ENCODE measurements at regions not wholly inside any gene's neighbourhood (a gene's known extent, or its start where the extent isn't known, plus 50 kb on each side); places are given as distances from the start of the nearest gene placed in this dataset.
"Not testable (repeated sequence)": the region's sequence is repeated elsewhere in the genome, so short reads cannot be mapped to it uniquely, and the experiment has no call there.

DNA sequence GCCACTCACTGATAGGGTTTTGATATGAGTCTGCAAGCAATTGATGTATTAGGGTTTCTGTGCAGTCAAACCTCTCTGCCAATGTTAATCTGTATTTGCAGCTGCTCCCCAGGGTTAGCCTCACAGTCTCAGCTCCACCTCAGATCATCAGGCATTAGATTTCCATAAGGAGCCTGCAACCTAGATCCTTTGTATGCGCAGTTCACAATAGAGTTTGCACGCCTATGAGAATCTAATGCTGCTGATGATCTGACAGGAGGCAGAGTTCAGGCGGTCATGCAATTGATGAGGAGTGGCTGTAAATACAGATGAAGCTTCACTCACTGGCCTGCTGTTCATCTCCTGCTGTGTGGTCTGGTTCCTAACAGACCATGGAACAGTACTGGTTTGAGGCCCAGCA is 280.6 kb downstream of the PAPSS1 start:
- Histone ChIP-seq H2AFZ (replicated peaks; ENCODE audit: low read length, poor library complexity) (no peak overlapping the region), H2AK5ac (ENCODE audit: low read depth, low read length) (no peak overlapping the region), H4K20me1 (ENCODE audit: insufficient read depth, low read length) (no peaks in the 10 kb centered on the region), H4K91ac (ENCODE audit: insufficient read depth, low read depth, low read length) (no peak overlapping the region), H3K4me2 (ENCODE audit: low read depth, low read length) (no peak overlapping the region), H3K79me1 (ENCODE audit: low read depth in 1 of 2, low read length in 2 of 2) (no peaks in the 10 kb centered on the region), H2BK15ac (ENCODE audit: low read depth, low read length) (no peak overlapping the region), H3K56ac (ENCODE audit: extremely low read depth, insufficient read depth, low read length) (no peak overlapping the region), H3K18ac (ENCODE audit: low read depth, low read length) (no peak overlapping the region), H2BK5ac (ENCODE audit: low read depth, low read length, poor library complexity, severe bottlenecking) (no peak overlapping the region), H3K14ac (replicated peaks; ENCODE audit: low read depth, low read length) (no peak overlapping the region), H3K9me1 (ENCODE audit: insufficient read depth, low read length) (no peaks in the 10 kb centered on the region), H3K9ac (ENCODE audit: low read depth, low read length) (no peak overlapping the region), H3K27ac (ENCODE audit: insufficient read depth, low read length) (no peak overlapping the region), H3K4me3 (ENCODE audit: insufficient read depth, low read depth, low read length) (no peak overlapping the region), H3K27me3 (ENCODE audit: control insufficient read depth, insufficient read depth, low read length) (no peaks in the 10 kb centered on the region), H3K4me1 (ENCODE audit: control insufficient read depth, insufficient read depth, low read length) (no peaks in the 10 kb centered on the region), H3K23ac (ENCODE audit: low read depth, low read length) (no peak overlapping the region), H3K4ac (ENCODE audit: low read depth, low read length) (no peak overlapping the region), H2AK9ac (replicated peaks; ENCODE audit: low read depth, low read length, poor library complexity) (no peak overlapping the region), H3K9me3 (ENCODE audit: control insufficient read depth, insufficient read depth, low read length) (no peaks in the 10 kb centered on the region), H4K8ac (ENCODE audit: low read depth in 2 of 2, low read length in 2 of 2) (no peak overlapping the region), H3K36me3 (ENCODE audit: control insufficient read depth, insufficient read depth, low read length) (no peaks in the 10 kb centered on the region), H4K5ac (ENCODE audit: low read depth, low read length) (no peak overlapping the region), H2BK20ac (ENCODE audit: low read depth, low read length) (no peak overlapping the region), H2BK120ac (ENCODE audit: low read depth, low read length) (no peak overlapping the region)
- in situ Hi-C loops (cut with MboI; ENCODE audit: low sequenced_read_pairs) (no loop called here), dilution Hi-C loops (cut with HindIII; ENCODE audit: low sequenced_read_pairs, unreplicated experiment) (no loop called here), intact Hi-C loops (cut with micrococcal nuclease) (no loop called here)
- TF ChIP-seq SMC3 (IDR thresholded peaks at IDR 0.05; ENCODE audit: low read depth, low read length) (no peak), NFE2L2 (IDR thresholded peaks at IDR 0.05; ENCODE audit: low read depth, low read length) (no peak), MAFK (IDR thresholded peaks at IDR 0.05; ENCODE audit: low read depth, low read length) (no peak), CHD1 (IDR thresholded peaks at IDR 0.05; ENCODE audit: low read depth, low read length) (no peak), RCOR1 (IDR thresholded peaks at IDR 0.05; ENCODE audit: insufficient replicate concordance, low read length) (no peak), BHLHE40 (IDR thresholded peaks at IDR 0.05; ENCODE audit: low read depth, low read length) (no peak), ELK1 (IDR thresholded peaks at IDR 0.05; ENCODE audit: borderline replicate concordance, low read depth, low read length) (no peak)
- ChIA-PET CTCF (no interaction called here), POLR2A (ENCODE audit: unreplicated experiment) (no interaction called here)
- ATAC-seq (ENCODE audit: low read depth) (no peak), DNase-seq (no peak)
- BruUV-seq (replicated peaks), result no TSS peak
- WGBS, 2 experiments (ENCODE audit: extremely low coverage in 2 of 2, insufficient read length in 1 of 2), result 0% methylated on average over 1 of the region's 3 CpGs; no CpG with 5 or more reads in 1 of the 2 experiments

DNA sequence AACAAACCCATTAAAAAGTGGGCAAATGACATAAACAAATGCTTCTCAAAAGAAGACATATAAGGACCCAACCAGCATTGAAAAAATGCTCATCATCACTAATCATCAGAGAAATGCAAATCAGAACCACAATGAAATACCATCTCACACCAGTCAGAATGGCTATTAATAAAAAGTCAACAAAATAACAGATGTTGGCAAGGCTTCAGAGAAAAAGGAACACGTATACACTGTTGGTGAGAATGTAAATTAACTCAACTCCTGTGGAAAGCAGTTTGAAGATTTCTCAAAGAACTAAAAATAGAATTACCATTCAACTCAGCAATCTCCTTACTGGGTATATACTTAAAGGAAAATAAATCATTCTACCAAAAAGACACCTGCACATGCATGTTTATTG is 283.6 kb downstream of the PAPSS1 start:
- in situ Hi-C loops (cut with MboI; ENCODE audit: low sequenced_read_pairs); H2AK9ac ChIP-seq (replicated peaks; ENCODE audit: low read depth, low read length, poor library complexity); H3K18ac ChIP-seq (ENCODE audit: low read depth, low read length); H3K23ac ChIP-seq (ENCODE audit: low read depth, low read length); H2BK15ac ChIP-seq (ENCODE audit: low read depth, low read length); H4K5ac ChIP-seq (ENCODE audit: low read depth, low read length); H3K56ac ChIP-seq (ENCODE audit: extremely low read depth, insufficient read depth, low read length); H4K8ac ChIP-seq (ENCODE audit: low read depth in 2 of 2, low read length in 2 of 2); BruUV-seq (replicated peaks); H4K20me1 ChIP-seq (ENCODE audit: insufficient read depth, low read length); H2BK120ac ChIP-seq (ENCODE audit: low read depth, low read length); dilution Hi-C loops (cut with HindIII; ENCODE audit: low sequenced_read_pairs, unreplicated experiment); H3K27me3 ChIP-seq (ENCODE audit: control insufficient read depth, insufficient read depth, low read length); H2BK20ac ChIP-seq (ENCODE audit: low read depth, low read length); H3K4me3 ChIP-seq (ENCODE audit: insufficient read depth, low read depth, low read length); ATAC-seq (ENCODE audit: low read depth); H3K4me1 ChIP-seq (ENCODE audit: control insufficient read depth, insufficient read depth, low read length); intact Hi-C loops (cut with micrococcal nuclease); H3K14ac ChIP-seq (replicated peaks; ENCODE audit: low read depth, low read length); H3K4ac ChIP-seq (ENCODE audit: low read depth, low read length); POLR2A ChIA-PET (ENCODE audit: unreplicated experiment); H3K4me2 ChIP-seq (ENCODE audit: low read depth, low read length); H2AFZ ChIP-seq (replicated peaks; ENCODE audit: low read length, poor library complexity); H3K27ac ChIP-seq (ENCODE audit: insufficient read depth, low read length); H3K79me1 ChIP-seq (ENCODE audit: low read depth in 1 of 2, low read length in 2 of 2); DNase-seq; H3K9ac ChIP-seq (ENCODE audit: low read depth, low read length); H3K36me3 ChIP-seq (ENCODE audit: control insufficient read depth, insufficient read depth, low read length); CTCF ChIA-PET; H4K91ac ChIP-seq (ENCODE audit: insufficient read depth, low read depth, low read length); H2AK5ac ChIP-seq (ENCODE audit: low read depth, low read length); H3K9me3 ChIP-seq (ENCODE audit: control insufficient read depth, insufficient read depth, low read length); H2BK5ac ChIP-seq (ENCODE audit: low read depth, low read length, poor library complexity, severe bottlenecking); H3K9me1 ChIP-seq (ENCODE audit: insufficient read depth, low read length): not testable (repeated sequence)
- WGBS, 2 experiments (ENCODE audit: extremely low coverage in 2 of 2, insufficient read length in 1 of 2), result no CpG with 5 or more reads among the region's 1 CpG
